ENCODE measurements at regions not wholly inside any gene's neighbourhood (a gene's known extent, or its start where the extent isn't known, plus 50 kb on each side); places are given as distances from the start of the nearest gene placed in this dataset.

DNA sequence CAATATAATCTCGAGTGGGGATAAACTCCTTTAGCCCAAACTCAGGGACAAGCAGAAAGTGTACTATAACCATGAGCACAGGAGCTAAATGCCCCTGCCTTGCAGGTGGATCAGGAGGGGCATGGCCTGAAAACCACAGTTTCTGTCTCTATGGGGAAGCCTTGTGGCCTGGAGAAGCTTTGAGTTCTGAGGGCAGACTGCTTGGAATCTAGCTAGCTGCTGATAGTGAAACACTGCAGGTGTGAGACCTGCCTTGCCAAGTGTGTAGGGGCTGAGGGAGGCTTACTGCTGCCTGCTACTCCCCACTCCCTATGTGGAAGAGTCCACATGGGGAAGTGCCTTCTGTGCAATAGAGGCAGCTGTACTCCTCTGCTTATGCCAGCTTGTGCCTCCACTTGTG is 352.3 kb upstream of the OR4E1 start:
- TF ChIP-seq, protein P1, sequence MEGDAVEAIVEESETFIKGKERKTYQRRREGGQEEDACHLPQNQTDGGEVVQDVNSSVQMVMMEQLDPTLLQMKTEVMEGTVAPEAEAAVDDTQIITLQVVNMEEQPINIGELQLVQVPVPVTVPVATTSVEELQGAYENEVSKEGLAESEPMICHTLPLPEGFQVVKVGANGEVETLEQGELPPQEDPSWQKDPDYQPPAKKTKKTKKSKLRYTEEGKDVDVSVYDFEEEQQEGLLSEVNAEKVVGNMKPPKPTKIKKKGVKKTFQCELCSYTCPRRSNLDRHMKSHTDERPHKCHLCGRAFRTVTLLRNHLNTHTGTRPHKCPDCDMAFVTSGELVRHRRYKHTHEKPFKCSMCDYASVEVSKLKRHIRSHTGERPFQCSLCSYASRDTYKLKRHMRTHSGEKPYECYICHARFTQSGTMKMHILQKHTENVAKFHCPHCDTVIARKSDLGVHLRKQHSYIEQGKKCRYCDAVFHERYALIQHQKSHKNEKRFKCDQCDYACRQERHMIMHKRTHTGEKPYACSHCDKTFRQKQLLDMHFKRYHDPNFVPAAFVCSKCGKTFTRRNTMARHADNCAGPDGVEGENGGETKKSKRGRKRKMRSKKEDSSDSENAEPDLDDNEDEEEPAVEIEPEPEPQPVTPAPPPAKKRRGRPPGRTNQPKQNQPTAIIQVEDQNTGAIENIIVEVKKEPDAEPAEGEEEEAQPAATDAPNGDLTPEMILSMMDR (conservative IDR thresholded peaks at IDR 0.05; ENCODE audit: low read length) = no peak
- TF ChIP-seq EZH2phosphoT487 (IDR thresholded peaks at IDR 0.05; ENCODE audit: borderline replicate concordance) = no peak

All from Loucy (cell line).